ENCODE measurements at regions not wholly inside any gene's neighbourhood (a gene's known extent, or its start where the extent isn't known, plus 50 kb on each side); places are given as distances from the start of the nearest gene placed in this dataset.

DNA sequence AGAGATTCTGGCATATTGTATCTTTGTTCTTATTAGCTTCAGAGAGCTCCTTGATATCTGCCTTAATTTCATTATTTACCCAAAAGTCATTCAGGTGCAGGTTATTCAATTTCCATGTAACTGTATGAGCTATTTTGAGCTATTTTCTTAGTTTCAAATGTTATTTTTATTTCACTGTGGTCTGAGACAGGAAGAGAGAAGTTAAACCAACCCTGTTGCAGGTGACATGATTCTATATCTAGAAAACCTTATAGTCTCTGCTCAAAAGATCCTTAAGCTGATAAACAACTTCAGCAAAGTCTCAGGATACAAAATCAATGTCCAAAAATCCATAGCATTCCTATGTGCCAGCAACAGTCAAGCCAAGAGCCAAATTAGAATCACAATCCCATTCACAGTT is 1644.0 kb upstream of the B3GALT2 start:
- no peak for TF ChIP-seq POLR2A (IDR thresholded peaks at IDR 0.05)
- no peak for TF ChIP-seq CTCF (IDR thresholded peaks at IDR 0.05)
